Left renal cortex interstitium (tissue), 4 donors: ENCODE measurements at regions not wholly inside any gene's neighbourhood (a gene's known extent, or its start where the extent isn't known, plus 50 kb on each side); places are given as distances from the start of the nearest gene placed in this dataset.

ENCODE experiments used
- DNase-seq, 4 donors: peaks; one replicate each; pipeline ENCODE4 v3.0.0-alpha.2; 2013; ENCODE audit warnings: low read depth in 4 of 4, low spot score in 2 of 4, missing footprints in 1 of 4

DNA sequence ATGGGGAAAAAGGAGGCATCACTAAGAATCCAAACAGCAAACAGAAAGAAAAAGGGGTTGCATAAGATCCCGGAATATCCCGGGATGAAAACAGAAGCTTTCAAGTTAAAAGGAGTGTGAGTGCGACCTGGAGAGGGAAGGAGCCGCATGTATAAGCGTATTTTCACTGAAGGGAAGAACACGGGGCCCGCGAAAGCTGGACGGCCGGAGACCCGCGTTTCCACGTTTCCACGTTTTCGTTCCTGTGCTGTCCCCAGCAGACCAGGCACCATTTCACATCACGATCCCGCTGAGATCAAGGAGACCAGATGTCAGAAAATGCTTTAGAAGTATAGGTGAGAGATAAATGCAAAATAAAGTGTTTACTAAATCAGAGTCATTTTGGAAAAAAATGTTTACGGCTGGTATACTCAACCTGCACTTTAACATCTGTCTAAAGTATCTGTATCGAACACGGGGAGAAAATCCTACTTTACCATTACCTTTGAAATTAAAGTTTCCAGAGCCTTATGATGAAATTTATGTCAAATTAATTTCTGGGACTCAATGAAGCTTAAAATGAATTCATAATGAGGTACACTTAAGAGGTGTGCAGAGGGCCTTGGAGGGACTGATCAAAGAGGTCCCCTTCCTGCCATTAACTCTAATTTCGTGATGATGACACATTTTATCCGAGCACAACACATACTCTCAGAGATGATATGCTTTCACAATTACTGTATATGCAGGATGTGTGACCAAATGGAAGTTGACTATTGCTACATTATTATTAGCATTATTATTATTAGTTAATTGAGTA lies 71.0 kb upstream of the SALL3 start:
- no peak for DNase-seq

DNA sequence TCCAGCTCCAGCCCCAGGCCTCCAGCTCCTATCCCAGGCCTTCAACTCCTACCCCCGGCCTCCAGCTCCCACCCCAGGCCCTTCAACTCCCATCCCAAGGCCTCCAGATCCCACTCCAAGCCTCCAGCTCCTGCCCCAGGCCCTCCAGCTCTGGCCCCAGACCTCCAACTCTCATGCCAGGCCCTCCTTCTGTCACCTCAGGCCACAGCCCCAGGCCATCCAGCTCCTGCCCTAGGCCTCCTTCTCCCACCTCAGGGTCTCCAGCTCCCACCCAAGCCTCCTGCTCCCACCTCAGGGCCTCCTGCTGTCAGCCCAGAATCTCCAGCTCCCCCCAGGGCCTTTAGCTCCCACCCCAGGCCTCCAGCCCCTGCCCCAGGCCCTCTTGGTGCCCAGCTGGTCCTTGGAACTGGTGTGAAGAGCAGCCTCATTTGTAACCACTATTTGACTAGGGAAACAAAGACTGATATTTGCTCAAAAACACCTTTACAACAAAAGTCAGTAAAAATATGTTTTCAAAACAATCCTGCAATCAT lies 67.8 kb upstream of the SALL3 start:
- DNase-seq, result no peak

DNA sequence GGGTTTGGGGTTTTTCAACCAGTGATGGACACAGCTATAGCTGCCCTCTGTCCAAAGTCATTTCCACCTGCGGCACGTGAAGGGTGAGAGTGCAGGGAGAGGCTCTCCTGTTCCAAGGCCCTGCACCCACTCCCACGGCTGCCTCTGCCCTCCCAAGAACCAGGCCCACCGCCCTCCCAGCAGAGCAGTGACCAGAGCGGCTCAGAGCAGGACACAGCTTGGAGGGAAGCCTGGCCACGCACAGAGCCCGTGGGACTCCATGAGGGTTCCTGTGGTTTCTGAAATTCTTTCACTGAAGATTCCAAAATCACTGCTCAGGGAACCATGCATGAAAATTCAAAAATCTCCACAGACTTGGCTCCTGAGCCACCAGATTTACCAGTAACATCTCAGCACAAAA lies 67.3 kb upstream of the SALL3 start:
- DNase-seq, result no peak

DNA sequence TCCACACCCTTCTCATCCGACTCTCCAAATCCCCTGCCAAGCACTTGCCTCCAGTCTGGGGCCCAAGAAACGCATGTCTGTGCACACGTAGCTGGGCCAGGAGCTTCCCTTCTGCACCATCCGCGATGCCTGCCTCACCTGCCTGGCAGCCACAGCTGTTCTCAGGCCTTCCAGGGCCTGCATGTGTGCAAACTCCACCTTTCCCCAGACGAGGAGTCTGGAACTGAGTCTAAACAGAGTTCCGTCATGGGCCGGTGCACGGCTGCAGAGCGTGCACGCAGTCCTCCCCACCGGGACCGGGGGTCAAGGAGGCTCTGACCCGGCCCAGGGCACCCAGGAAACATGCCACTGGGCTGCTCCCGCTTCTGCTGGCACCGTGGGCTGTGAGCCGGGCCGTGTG lies 66.8 kb upstream of the SALL3 start:
- no peak for DNase-seq

DNA sequence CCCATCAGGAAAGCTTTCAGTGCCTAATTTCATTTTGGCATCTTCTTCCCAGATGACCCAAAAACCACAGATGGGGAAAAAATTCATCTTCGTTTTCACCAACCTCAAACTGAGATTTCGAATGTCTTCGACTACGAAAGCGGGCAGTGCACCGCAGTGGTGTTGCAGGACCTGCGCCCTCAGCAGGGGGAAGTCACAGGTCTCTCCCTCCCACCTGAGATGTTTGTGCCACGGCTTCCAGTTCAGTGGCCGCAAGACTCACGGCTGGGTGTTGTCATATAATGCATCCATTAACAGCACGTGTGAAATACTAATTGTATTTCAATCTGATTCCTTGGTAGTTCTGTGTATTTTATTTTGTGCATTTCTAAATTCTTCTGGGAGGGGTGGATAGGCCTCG lies 66.2 kb upstream of the SALL3 start:
- DNase-seq, result no peak

DNA sequence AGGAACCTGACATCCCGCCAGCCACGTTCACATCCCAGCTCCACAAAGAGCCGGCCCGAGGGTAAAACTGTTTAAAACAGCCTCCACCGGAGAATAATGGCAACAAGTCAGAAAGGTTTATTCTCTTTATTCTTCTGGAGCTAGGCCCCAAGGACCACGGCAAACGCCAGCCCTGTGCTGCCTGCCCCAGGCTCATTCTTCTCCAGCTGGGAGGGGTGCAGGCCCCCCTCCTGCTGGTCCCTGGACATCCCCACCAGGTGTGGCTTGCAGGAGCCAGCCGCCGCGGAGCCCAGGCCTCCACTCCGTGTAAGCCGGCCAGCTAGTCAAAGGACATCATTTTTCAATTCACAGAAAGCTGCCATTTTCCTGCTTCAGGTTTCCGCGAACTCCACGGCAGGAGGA lies 65.8 kb upstream of the SALL3 start:
- no peak for DNase-seq

DNA sequence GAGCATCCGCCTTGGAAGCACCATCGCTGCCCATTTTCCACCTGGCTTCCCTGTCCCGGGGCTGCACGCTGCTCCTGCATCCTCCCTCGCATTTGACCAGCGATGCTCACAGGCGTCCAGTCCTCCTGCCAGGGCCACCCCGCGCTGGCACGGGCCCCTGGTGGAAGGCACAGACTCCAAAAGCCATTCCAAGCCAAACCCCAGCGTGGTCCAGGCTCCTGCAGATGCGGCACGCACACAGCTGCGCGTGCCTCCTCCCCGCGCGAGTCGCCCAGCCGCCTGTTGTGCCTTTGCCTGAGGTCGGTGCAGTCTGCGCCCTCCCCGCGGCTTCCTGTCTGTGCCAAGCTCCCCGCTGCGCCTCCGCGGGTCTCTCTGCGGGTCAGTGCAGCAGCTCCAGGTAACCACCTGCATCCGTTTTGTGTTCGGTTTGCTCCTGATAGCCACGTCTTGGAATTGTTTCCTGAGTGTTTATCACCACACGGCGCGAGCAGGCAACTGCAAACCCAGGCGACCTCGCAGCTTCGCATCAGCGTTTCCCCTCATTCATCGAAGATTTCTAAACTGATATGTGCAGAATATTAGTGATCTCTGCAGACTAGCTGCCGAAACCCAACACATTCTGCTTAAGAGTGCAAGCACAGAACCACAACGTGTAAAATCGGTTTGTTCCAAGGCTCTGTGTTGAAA lies 65.2 kb upstream of the SALL3 start:
- DNase-seq, result no peak

DNA sequence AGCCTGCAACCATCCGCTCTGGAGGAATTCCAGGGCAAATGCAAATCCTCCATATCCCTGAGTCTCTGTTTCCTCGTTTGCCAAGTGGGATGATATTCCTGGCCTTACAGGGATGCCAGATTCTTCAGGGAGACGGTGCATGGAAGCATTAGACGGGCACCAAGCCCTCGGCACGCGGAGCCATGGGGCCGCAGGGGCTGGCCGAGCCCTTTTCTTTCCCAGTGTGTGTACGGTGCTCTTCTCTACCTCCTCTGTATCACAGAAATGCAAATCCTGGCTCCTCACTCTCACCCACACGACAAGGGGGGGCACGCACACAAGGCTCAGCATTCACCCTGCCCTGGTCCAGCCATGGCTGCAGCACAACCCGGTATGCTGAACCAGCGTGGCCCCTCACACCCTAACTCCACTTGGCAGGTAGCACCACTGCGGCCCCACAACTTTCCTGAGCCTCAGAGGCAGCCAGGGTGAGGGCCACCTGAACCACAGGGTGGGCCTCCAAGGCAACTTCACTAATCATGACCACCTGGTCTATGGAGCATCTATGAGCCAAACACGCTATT lies 64.1 kb upstream of the SALL3 start:
- DNase-seq, result no peak

DNA sequence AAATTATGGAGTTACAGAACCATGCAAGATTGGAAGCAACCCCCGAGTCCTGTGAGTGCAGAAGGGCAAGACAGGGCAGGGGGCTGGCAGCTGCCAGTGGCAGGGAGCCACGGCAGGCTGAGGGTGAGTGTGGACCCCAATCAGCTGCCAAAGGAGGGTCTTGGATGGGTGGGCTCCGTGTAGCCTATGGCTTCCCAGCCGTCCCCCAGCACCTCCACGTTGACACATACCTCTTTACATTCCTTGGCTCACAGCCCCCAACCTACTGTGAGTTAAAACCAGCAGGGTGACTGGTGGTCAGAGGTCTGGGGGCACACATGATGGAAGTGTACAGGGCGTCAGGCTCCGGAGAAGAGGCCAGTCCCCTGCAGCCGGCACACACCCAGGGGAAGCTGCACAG lies 60.9 kb upstream of the SALL3 start:
- DNase-seq, result no peak

DNA sequence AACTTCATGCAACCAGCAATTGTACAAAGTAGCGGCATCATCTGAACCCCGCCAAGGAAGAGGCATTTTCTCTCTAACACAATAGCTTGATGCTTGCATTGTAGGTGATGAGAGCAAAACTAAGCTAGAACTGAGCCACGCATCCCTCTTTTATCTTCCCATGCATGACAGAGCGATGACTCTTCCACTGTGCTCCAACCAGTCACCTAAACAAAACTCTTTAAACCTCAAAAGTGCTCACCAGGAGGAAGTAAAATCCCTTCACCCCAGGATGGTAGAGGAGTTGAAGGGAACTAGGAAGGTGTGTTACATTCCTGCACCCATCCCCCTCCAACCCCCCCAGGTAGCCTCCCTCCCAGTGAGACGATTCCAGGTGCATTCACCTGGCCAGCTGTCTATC lies 59.7 kb upstream of the SALL3 start:
- no peak for DNase-seq

DNA sequence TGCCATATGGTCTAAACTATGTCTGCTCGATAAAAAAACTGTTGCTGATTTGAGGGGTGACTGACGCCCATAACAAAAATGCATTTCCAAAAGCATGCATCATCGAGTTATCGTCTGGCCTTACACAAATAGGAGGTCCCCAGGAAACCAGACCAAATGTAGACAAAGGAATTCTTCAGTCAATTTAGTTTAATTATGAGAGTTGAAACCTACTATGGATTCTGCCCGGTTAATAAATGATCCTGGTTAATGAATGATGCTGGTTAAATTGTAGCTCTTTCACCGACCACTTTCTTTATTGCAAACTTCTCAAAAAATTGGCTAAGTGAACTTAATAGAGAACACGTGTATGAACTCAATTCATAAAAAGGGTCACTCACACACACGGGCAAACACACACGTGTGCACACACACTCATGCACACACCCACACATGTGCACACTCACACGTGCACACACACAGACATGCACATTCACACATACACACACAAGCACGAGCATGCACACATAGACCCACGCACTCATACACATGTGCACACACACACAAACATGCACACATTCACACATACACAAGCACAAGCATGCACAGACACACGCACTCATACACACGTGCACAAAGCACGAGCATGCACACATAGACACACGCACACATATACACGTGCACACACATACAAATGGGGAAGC lies 59.0 kb upstream of the SALL3 start:
- peak in 3 of 4 donors; percentile 26 to 55 (median 28) for DNase-seq

DNA sequence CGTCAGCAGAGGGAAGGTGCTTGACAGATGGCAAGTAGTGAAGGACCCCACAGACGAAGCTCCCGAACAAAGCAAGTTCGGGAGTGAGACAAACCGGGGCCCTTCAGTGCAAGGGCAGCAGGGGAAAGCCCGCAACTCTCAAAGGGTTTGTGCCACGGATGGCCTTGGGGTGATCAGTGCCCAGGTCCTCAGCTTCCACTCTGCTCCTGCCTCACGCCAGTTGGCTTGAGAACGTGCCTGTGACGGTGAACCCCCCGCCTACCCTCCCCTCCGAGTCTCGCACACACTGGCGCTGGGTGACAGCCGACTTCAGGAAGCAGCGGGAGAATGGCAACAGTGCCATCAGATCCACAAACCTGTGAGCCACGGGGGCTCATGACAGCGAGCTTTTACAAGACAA lies 56.8 kb upstream of the SALL3 start:
- no peak for DNase-seq

DNA sequence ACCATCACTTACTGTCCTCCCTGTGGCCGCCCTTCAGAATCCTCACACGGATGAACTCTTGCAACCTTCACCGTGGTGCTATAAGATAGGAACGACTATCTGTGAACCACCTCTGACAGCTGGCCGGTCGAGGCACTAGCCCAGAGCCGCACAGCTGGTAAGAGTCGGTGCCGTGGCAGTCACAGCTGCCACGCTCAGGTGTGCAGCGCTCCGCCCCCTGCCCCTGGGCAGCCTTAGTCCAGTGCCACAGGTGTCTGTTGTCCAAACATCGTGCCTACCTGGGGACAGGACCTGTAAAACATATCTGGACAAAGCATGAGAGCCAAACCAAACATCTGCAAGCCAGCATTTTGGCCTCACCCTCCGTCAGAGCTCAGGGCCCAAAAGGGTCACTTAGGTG lies 55.3 kb upstream of the SALL3 start:
- DNase-seq, result no peak

DNA sequence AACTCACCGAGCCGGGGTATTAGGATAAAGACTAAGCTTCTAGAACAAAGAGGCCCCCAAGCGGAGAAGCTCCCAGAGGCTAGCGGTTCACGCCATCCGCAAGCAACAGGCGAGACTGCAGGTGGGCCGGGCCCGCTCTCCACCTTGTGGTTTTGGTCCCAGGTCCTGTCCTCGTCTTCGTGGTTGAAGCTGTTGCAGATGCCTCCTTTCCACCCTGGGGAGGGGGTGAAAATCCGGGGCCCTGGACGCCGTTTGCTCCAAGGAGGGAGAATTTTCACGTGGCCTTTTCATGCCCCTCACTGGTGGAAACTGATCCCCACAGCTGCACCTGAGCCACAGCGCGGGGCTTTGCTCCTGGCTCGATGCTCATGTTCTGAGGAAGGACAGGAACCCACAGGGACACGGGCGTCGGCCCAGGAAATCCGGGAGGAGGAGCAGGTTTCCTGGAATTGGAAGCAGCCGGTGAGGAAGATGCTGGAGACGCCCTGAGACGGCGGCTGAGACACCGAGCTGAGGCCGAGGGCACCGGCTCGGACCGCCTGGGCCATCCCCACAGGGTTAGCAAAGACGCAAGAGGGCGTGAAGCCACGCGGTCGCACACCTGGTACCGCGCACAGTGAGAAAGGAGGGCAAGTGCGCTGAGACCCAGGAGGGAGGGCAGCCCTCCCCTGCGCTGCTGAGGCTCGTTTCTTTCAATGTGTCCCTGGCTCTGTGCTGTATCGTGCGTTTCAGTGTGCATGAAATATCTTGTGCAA lies 54.7 kb upstream of the SALL3 start:
- no peak for DNase-seq

DNA sequence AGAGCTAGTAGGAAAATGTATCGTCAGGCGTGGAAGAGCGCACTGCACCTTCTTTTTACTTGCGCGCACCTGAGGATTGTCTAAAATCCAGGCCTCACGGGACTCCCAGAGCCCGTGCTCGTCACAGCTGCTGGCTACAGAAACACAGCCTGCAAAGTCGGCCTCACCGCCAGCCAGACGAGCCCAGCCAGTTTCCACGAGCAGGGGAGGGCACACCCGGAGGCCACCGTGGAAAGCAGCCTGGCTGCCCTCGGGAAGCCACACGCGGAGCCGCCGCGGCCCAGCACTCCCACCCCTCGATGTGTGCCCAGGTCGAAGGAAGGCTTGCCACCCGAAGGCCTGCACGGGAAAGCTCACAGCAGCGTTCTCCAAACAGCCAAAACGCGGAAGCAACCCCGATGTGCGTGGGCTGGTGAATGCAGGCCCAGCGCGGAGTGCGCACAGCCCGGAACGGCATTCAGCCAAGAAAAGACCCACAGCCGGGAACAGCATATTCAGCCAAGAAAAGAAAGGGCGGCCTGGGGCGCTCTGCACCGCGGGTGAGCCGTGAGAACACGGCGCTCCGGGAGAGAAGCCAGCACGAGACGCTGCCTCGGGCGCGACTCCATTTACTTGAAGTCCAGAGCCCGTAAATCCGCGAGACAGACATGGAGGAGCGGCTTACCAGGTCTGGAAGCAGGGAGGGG lies 53.9 kb upstream of the SALL3 start:
- DNase-seq, result no peak

DNA sequence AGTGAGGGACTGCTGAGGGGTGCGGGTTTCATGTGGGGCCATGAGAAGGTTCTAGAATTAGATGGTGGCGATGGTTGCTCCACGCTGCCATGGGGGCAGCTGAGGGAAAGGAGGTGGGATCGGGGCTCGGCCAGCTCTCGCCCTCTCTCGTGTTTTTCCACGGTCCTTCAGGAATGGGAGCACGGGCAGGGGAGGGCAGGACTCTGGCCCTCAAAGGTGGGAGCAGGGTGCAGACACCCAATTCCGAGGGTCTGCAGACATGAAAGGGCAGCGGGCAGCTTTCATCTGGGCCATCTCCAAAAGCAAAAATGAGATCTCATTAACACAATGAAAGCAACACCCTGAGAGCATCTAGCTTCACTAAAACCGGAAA lies 53.4 kb upstream of the SALL3 start:
- no peak for DNase-seq

DNA sequence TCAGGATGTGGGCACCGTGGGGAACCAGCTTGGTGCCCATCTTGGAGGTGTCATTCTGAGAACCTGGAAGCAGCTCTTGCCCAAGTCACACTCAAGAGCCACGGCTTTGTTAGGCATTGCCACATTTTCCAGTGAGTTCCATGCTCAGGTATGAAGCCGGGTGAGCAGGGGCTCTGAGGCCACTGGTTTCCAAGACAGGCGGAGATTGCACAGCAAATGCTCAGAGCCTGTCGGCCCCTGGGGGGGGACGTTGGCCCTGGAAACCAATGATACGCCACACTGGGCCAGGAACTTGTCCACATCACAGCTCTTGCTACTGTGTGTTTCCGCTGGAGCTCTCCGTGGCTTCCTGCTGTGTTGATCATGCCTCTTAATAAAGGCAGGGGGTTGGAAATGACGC lies 52.5 kb upstream of the SALL3 start:
- DNase-seq, result no peak

DNA sequence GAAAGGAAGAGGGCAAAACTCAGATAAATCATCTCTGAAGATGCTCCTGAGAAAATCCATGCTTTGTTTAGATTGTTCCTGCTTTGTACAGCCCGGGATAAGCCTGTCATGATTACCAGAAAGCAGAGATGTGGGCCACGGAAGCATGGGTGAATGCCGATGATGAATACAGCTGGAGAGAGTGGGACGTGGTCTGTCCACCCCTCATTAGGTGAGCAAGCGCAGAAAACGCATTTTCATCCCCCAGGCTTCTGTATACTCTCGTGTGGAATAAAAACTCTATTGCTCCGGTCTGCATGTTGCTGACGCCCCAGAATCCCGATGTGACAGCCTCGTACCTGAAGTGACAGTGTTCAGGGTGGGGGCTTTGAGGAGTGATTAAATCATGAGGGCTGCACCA lies 52.0 kb upstream of the SALL3 start:
- no peak for DNase-seq

DNA sequence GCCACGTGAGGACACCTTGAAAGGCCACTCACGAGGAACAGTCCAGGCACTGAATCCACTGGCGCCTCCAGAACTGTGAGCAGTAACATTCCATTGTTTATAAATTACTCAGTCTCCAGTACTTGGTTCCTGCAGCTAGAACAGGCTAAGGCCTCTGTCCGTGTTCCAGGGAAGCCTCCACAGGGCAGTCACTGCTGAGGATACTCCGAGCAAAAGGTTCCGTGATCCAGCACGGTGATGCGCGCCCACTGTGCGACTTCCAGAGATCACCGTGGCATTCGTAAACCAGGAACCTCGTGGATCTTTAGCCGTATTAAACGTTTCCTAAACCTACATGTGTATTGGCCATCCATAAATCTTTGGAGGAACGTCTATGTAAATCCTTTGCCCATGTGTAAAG lies 51.5 kb upstream of the SALL3 start:
- DNase-seq, result no peak

DNA sequence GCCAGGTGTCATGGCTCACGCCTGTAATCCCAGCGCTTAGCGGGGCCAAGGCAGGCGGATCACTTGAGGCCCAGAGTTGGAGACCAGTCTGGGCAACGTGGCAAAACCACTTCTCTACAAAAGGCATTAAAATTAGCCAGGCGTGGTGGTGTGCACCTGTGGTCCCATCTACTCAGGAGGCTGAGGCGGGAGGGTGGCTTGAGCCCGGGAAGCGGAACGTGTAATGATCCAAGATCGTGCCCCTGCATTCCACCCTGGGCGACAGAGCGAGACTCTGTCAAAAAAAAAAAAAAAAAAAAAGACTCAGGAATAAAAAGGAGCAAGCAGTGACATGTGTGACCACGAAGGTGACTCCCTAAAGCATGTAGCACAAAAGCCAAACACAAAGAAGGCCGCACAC lies 50.1 kb upstream of the SALL3 start:
- no peak for DNase-seq
